BLaER1 (cell line): ENCODE measurements at regions not wholly inside any gene's neighbourhood (a gene's known extent, or its start where the extent isn't known, plus 50 kb on each side); places are given as distances from the start of the nearest gene placed in this dataset.

Source experiments
- H3K27ac ChIP-seq: shearing (Covaris generic); formaldehyde crosslinking; 2 replicates; pipeline ENCODE4 v1.8.1; 2022
- H3K27me3 ChIP-seq: shearing (Covaris generic); formaldehyde crosslinking; 2 replicates; pipeline ENCODE4 v1.8.1; 2022
- H3K36me3 ChIP-seq: shearing (Covaris generic); formaldehyde crosslinking; 2 replicates; pipeline ENCODE4 v1.8.1; 2022
- H3K4me1 ChIP-seq: shearing (Covaris generic); formaldehyde crosslinking; 2 replicates; pipeline ENCODE4 v1.8.1; 2022
- H3K4me2 ChIP-seq: shearing (Covaris generic); formaldehyde crosslinking; 2 replicates; pipeline ENCODE4 v1.8.1; 2022
- H3K4me3 ChIP-seq: shearing (Covaris generic); formaldehyde crosslinking; 2 replicates; pipeline ENCODE4 v1.8.1; 2022
- H3K9ac ChIP-seq: shearing (Covaris generic); formaldehyde crosslinking; 2 replicates; pipeline ENCODE4 v1.8.1; 2022
- H3K9me3 ChIP-seq: shearing (Covaris generic); formaldehyde crosslinking; 2 replicates; pipeline ENCODE4 v1.8.1; 2022
- H4K20me1 ChIP-seq: shearing (Covaris generic); formaldehyde crosslinking; 2 replicates; pipeline ENCODE4 v1.8.1; 2022
- Cebpa-rat ChIP-seq: shearing (Covaris generic); IDR thresholded peaks from 2 replicates; pipeline ENCODE4 v1.8.1; 2022

DNA sequence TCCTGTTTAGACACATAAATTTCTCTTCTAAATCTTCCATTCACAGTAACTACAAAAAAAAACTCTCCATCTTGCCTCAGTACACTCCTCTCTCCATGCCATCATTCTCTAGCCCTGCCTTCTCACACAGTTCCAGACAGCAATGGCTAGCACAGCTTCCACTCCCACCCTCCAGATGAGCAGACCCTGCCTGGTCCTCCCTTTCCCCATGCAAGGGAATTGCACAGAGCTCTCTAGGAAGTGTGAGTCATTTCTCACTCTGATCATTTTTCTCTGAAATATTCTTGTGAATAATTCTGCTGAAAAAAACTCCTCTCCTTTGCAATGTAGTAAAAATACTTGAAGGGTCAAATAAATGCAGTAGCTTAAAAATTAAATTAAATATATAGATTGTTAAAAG, 170.6 kb downstream of the BMP4 start:
- Histone ChIP-seq H3K4me2 (no peak overlapping the region), H4K20me1 (no peaks in the 10 kb centered on the region), H3K27me3 (no peaks in the 10 kb centered on the region), H3K36me3 (no peaks in the 10 kb centered on the region), H3K4me1 (no peaks in the 10 kb centered on the region), H3K9ac (no peak overlapping the region), H3K9me3 (no peaks in the 10 kb centered on the region), H3K27ac (no peak overlapping the region), H3K4me3 (no peak overlapping the region)
- no peak for TF ChIP-seq Cebpa-rat

DNA sequence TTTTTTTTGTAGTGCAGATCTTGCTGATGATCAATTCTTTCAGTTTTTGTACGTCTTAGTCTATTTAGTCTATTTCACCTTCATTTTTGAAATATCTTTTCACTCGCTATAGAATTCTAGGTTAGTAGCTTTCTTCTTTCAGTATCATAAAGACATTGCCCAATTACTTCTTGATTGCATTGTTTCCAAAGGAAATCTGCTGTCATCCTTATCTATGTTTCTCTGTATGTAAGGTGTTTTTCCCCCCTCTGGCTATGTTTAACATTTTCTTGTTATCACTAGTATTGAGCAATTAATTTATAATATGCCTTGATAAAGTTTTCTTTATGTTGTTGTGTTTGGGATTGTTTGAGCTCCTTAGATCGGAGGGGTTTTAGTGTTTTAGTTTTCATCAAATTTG, 171.9 kb downstream of the BMP4 start:
- no peak overlapping the region for H3K4me3 ChIP-seq
- H3K27me3 ChIP-seq: no peaks in the 10 kb centered on the region
- TF ChIP-seq Cebpa-rat: no peak
- H3K36me3 ChIP-seq: no peaks in the 10 kb centered on the region
- H3K27ac ChIP-seq: no peak overlapping the region
- no peak overlapping the region for H3K4me2 ChIP-seq
- H3K4me1 ChIP-seq: no peaks in the 10 kb centered on the region
- H3K9ac ChIP-seq: no peak overlapping the region
- no peaks in the 10 kb centered on the region for H4K20me1 ChIP-seq
- no peaks in the 10 kb centered on the region for H3K9me3 ChIP-seq

GRCh38 chr14:53783256-53783655, 173.4 kb downstream of the BMP4 start:
- TF ChIP-seq Cebpa-rat: no peak
- Histone ChIP-seq H4K20me1 (no peaks in the 10 kb centered on the region), H3K36me3 (no peaks in the 10 kb centered on the region), H3K4me2 (no peak overlapping the region), H3K4me3 (no peak overlapping the region), H3K9me3 (no peaks in the 10 kb centered on the region), H3K27ac (no peak overlapping the region), H3K27me3 (no peaks in the 10 kb centered on the region), H3K9ac (no peak overlapping the region), H3K4me1 (no peaks in the 10 kb centered on the region)

DNA sequence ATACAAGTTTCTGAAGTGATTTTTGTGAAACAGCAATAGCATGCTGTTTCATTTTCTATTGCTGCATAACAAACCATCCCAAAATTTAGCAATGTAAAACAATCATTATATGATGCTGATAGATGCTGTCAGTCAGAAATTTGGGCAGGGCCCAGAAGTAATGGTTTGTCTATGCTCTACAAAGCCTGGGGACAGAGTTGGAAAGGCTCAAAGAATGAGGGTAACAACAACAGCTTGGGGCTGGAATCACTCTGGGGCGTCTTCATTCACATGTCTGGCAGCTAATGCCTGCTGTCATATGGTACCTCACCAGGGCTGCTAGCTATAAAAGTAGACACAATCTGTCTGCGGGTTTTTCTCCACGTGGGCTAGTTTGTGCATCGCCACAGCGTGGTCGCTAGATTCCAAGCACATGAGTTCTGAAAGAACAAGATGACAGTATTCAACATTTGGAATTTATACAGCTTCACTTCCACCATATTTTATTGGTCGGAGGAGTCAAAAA, 176.5 kb downstream of the BMP4 start:
- Histone ChIP-seq H3K27ac (no peak overlapping the region), H3K9me3 (no peaks in the 10 kb centered on the region), H3K4me1 (no peaks in the 10 kb centered on the region), H4K20me1 (no peaks in the 10 kb centered on the region), H3K4me3 (no peak overlapping the region), H3K4me2 (no peak overlapping the region), H3K27me3 (no peaks in the 10 kb centered on the region), H3K36me3 (no peaks in the 10 kb centered on the region), H3K9ac (no peak overlapping the region)
- no peak for TF ChIP-seq Cebpa-rat

DNA sequence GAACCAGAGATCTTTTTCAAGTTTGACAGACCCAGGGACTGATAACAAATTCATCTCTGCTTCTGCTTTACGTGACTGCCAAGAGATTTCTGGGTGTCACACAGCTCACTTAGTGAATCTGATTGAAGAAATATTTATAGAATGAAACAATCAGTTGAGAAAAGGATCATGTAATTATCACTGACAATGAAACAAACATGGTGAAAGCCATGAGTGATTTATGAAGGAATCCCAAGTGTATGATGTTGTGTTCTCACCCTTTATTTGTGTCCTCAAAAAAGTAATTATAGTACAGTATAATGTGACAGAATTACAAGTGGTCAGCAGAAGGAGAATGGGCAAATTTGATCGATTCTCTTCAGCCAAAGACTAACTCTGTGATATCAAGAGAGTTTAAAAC, 177.3 kb downstream of the BMP4 start:
- Histone ChIP-seq H3K27ac (no peak overlapping the region), H3K9ac (no peak overlapping the region), H3K4me3 (no peak overlapping the region), H3K9me3 (0 out of 2 replicates have a peak, but pooled peaks cover 2% of the 10 kb centered on the region), H3K36me3 (no peaks in the 10 kb centered on the region), H3K4me2 (no peak overlapping the region), H3K4me1 (no peaks in the 10 kb centered on the region), H4K20me1 (no peaks in the 10 kb centered on the region), H3K27me3 (no peaks in the 10 kb centered on the region)
- TF ChIP-seq Cebpa-rat: no peak

- 0 out of 2 replicates have a peak, but pooled peaks cover 10% of the 10 kb centered on the region for H3K9me3 ChIP-seq
- H3K36me3 ChIP-seq: no peaks in the 10 kb centered on the region
- no peak overlapping the region for H3K4me2 ChIP-seq
- no peaks in the 10 kb centered on the region for H3K27me3 ChIP-seq
- H3K9ac ChIP-seq: no peak overlapping the region
- H3K4me1 ChIP-seq: peaks cover 2% of the 10 kb centered on the region; the same call in 1 of the 2 replicates
- H3K4me3 ChIP-seq: no peak overlapping the region
- no peak for TF ChIP-seq Cebpa-rat
- H3K27ac ChIP-seq: no peak overlapping the region
- H4K20me1 ChIP-seq: no peaks in the 10 kb centered on the region
These were observed 178.4 kb downstream of the BMP4 start for GRCh38 chr14:53778263-53778662.

- H3K36me3 ChIP-seq: no peaks in the 10 kb centered on the region
- H3K27me3 ChIP-seq: no peaks in the 10 kb centered on the region
- H3K9ac ChIP-seq: no peak overlapping the region
- no peak overlapping the region for H3K27ac ChIP-seq
- H3K4me3 ChIP-seq: no peak overlapping the region
- no peak overlapping the region; the same call in 1 of the 2 replicates for H3K4me2 ChIP-seq
- TF ChIP-seq Cebpa-rat: no peak
- H4K20me1 ChIP-seq: no peaks in the 10 kb centered on the region
- peaks cover 15% of the 10 kb centered on the region for H3K4me1 ChIP-seq
- H3K9me3 ChIP-seq: 0 out of 2 replicates have a peak, but pooled peaks cover 10% of the 10 kb centered on the region
These were observed 183.7 kb downstream of the BMP4 start for GRCh38 chr14:53772936-53773335.

GRCh38 chr14:53767566-53767965, 189.1 kb downstream of the BMP4 start:
- TF ChIP-seq Cebpa-rat: no peak
- Histone ChIP-seq H3K27me3 (no peaks in the 10 kb centered on the region), H4K20me1 (no peaks in the 10 kb centered on the region), H3K4me1 (peaks cover 5% of the 10 kb centered on the region), H3K36me3 (no peaks in the 10 kb centered on the region), H3K27ac (no peak overlapping the region), H3K4me3 (no peak overlapping the region), H3K9me3 (no peaks in the 10 kb centered on the region), H3K4me2 (no peak overlapping the region), H3K9ac (no peak overlapping the region)

GRCh38 chr14:53766601-53767000, 190.0 kb downstream of the BMP4 start:
- no peak for TF ChIP-seq Cebpa-rat
- Histone ChIP-seq H3K4me3 (no peak overlapping the region), H3K36me3 (no peaks in the 10 kb centered on the region), H3K27ac (no peak overlapping the region), H3K4me1 (no peaks in the 10 kb centered on the region), H3K9me3 (no peaks in the 10 kb centered on the region), H3K27me3 (no peaks in the 10 kb centered on the region), H3K4me2 (no peak overlapping the region), H3K9ac (no peak overlapping the region), H4K20me1 (no peaks in the 10 kb centered on the region)

- Histone ChIP-seq H3K4me2 (no peak overlapping the region), H3K9me3 (no peaks in the 10 kb centered on the region), H3K9ac (no peak overlapping the region), H3K4me3 (no peak overlapping the region), H3K4me1 (no peaks in the 10 kb centered on the region), H3K27ac (no peak overlapping the region), H3K27me3 (no peaks in the 10 kb centered on the region), H3K36me3 (no peaks in the 10 kb centered on the region), H4K20me1 (no peaks in the 10 kb centered on the region)
- TF ChIP-seq Cebpa-rat: no peak
These were observed 190.5 kb downstream of the BMP4 start for GRCh38 chr14:53766106-53766505.

DNA sequence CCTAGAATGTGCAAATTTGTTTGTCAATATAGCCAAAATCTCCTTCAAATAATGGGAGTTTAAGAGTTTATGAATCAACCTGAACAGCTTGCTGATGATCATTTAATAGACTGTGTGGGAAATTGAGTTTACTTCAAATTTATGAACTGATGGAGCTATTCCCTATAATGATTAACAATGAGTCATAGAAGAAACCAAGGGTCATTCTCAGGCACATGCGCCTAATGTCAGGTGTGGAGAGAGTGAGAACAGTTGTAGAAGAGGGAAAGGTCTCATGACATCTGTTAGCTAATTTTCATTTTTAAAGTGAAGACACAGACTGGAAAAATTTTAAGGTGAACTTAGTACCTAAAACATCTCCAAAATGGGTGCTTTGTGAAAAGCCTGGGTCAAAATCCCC, 191.8 kb downstream of the BMP4 start:
- no peaks in the 10 kb centered on the region for H3K27me3 ChIP-seq
- no peaks in the 10 kb centered on the region for H4K20me1 ChIP-seq
- H3K36me3 ChIP-seq: no peaks in the 10 kb centered on the region
- H3K9ac ChIP-seq: no peak overlapping the region
- no peak overlapping the region for H3K4me3 ChIP-seq
- H3K27ac ChIP-seq: no peak overlapping the region
- H3K9me3 ChIP-seq: no peaks in the 10 kb centered on the region
- H3K4me1 ChIP-seq: no peaks in the 10 kb centered on the region
- no peak for TF ChIP-seq Cebpa-rat
- no peak overlapping the region for H3K4me2 ChIP-seq
